Activated naive CD8-positive, alpha-beta T cell treated with anti-CD3 and anti-CD28 coated beads, Interleukin-2, amount 50 U/mL, for 24 hours (primary cell): ENCODE measurements at regions not wholly inside any gene's neighbourhood (a gene's known extent, or its start where the extent isn't known, plus 50 kb on each side); places are given as distances from the start of the nearest gene placed in this dataset.
"Not testable (repeated sequence)": the region's sequence is repeated elsewhere in the genome, so short reads cannot be mapped to it uniquely, and the experiment has no call there.

Experiments used
- ATAC-seq: fragments of 150-1000 bp; cut with Tn5 transposase; one replicate; pipeline ENCODE4 v1.10.0; 2021
- DNase-seq: peaks from one replicate; pipeline ENCODE4 v3.0.0; 2021
- H3K27ac Mint-ChIP-seq: one replicate; pipeline ENCODE4 v1.8.0; 2021; ENCODE audit warnings: mild to moderate bottlenecking, mixed read lengths
- H3K27me3 Mint-ChIP-seq: one replicate; pipeline ENCODE4 v1.8.0; 2021; ENCODE audit warnings: mixed read lengths
- H3K36me3 Mint-ChIP-seq: one replicate; pipeline ENCODE4 v1.8.0; 2021; ENCODE audit warnings: low read depth, mixed read lengths
- H3K4me1 Mint-ChIP-seq: one replicate; pipeline ENCODE4 v1.8.0; 2021; ENCODE audit warnings: mixed read lengths
- H3K4me3 Mint-ChIP-seq: one replicate; pipeline ENCODE4 v1.8.0; 2021; ENCODE audit warnings: mild to moderate bottlenecking, moderate library complexity, mixed read lengths
- H3K9me3 Mint-ChIP-seq: one replicate; pipeline ENCODE4 v1.8.0; 2021; ENCODE audit warnings: mixed read lengths

DNA sequence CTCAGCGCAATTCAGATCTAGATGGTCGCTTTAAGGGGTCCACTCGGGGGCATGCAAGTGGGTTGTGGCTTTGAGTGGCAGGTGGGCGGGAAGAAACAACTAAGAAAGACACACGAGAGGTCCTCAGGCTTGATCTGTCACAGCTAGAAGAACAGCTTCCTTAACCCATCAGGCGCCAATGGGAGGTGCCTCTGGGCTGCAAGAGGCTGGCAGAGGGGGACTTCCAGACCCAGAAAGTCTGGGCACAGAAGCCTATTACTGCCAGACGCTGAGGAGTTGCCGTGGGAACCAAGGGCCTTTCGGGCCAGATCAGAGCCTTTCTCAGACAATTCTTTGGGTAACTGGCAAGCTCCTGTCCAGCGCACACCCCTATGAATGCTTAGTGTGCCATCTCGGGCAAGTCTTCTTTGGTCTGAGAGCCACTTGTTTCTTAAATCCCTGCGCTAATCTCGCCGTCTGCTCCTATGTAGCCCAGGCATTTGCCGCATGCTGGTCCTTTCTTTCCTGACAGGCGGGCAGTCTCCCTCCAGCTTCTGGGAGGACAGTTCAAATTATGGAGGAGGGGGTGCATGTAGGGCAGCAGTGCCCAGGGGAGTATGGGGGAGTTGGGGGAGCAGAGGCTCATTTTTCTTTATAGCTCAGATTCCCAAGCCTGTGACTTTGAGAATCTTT is 300.9 kb upstream of the ZNF337 start:
- H3K9me3 Mint-ChIP-seq, H3K4me3 Mint-ChIP-seq, H3K27me3 Mint-ChIP-seq, H3K27ac Mint-ChIP-seq, H3K4me1 Mint-ChIP-seq, H3K36me3 Mint-ChIP-seq, DNase-seq, ATAC-seq: not testable (repeated sequence)

DNA sequence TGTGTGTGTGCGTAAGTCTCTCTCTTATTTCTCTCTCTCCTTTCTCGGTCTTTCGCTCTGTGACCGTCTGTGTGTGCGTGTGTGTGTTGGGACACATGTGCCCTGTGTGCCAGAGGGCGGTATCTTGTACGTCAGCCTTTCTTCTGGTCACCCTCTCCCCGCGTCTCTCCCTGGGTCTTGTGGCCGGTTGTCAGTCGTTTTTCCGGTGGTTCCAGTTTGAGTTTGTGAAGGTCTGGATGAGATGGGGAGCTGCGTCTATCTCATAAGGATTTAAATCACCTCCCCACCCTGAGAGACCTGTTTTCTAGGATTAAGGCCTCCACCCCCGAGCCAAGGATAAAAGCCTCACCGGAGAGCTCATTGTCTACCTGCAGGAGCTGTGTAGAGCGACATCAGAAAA is 295.5 kb upstream of the ZNF337 start:
- Mint-ChIP-seq H3K9me3 (no peaks in the 10 kb centered on the region), H3K4me3 (no peak overlapping the region), H3K27me3 (peaks cover 6% of the 10 kb centered on the region), H3K4me1 (peaks cover 6% of the 10 kb centered on the region), H3K27ac (no peak overlapping the region), H3K36me3 (no peaks in the 10 kb centered on the region)
- DNase-seq: no peak
- no peak for ATAC-seq

DNA sequence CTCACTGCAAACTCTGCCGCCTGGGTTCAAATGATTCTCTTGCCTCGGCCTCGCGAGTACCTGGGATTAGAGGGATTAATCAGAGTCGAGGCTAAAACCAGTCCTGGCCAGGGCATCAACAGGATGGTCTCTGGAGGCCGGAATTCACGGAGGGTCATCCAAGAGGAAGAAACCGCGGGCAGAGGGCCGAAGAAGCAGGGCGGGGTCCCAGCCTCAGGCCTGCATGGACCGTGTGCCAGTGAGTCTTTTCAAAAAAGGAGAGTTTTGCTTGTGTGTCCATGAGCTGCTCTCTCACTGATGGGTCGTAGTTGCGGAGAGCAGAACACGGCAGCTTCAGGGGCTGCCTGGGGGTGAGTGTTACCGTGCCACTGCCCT is 295.1 kb upstream of the ZNF337 start:
- Mint-ChIP-seq H3K27me3 (peaks cover 4% of the 10 kb centered on the region), H3K4me3 (no peak overlapping the region), H3K9me3 (no peaks in the 10 kb centered on the region), H3K27ac (no peak overlapping the region), H3K36me3 (no peaks in the 10 kb centered on the region), H3K4me1 (peaks cover 8% of the 10 kb centered on the region)
- no peak for DNase-seq
- no peak for ATAC-seq

DNA sequence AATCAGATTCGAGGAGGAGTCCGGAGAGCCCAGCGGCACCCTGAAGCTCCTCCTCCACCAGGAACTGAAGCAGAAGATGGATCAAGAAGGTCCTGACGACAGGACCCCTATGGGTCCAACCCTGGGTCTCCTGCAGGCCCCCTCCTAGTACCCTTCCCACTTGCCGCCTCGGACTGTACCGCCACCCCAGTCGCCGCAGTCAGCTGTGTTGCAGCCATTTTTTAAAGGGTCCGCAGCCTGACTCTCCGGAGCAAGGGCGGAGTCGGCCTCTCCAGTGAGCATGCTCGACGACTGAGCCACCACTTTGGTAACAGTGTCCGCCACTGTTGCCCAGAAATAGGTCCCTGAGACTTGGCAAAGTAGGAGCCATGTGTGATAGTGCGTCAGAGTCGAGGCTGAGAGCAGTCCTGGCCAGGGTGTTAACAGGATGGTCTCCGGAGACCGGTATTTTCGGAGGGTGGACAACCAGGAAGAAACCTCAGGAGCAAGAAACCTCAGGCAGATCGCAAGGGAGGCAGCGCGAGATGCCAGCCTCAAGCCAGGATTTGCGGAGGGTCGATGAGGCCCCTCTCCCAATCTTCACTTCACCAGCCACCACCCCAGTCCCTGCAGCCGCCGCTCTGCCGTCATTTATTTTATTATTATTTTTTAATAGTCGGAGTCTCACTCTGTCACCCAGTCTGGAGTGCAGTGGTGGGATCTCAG is 294.6 kb upstream of the ZNF337 start:
- no peak for ATAC-seq
- Mint-ChIP-seq H3K4me1 (peaks cover 8% of the 10 kb centered on the region), H3K4me3 (no peak overlapping the region), H3K27ac (no peak overlapping the region), H3K9me3 (no peaks in the 10 kb centered on the region), H3K27me3 (peaks cover 8% of the 10 kb centered on the region), H3K36me3 (no peaks in the 10 kb centered on the region)
- DNase-seq: no peak

DNA sequence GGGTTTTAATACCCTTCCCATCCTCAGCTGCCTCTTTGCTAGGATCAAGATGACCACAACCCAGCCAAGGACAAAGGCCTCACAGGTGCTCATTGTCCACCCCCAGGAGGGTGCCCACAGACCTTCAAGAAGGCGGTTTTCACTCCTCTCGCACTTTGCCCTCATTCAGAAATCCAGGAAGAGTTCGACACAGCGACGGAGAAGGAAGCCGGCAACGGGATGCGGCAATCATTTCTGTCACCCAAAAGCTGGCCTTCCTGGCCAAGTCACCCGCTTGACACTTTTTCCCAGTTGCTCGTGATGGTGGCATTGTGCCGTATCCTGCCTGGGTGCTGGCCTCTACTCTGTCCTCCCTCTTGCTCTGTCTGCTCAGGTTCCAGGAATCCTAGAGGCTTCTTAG is 293.0 kb upstream of the ZNF337 start:
- DNase-seq, ATAC-seq, H3K27ac Mint-ChIP-seq, H3K36me3 Mint-ChIP-seq, H3K4me3 Mint-ChIP-seq, H3K9me3 Mint-ChIP-seq: not testable (repeated sequence)
- H3K27me3 Mint-ChIP-seq: peaks cover 10% of the 10 kb centered on the region
- peaks cover 14% of the 10 kb centered on the region for H3K4me1 Mint-ChIP-seq

DNA sequence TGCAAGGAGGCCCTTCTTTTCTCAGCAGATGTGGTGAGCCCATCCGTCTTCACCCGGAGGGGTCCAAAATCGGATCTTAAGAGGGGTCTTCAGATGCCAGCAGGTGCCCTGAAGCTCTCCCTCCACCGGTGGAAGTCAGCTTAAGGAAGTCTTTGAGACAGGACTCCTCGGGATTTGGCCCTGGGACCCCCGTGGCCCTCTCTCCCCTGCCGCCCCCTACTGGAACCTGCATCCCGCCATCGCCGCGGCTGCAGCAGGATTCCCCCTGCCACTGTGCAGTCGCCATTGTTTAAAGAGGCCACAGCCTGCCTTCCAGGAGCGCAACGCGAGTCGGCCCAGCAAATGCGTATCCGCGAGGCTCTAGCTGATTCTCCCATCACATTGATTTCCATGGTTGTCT is 292.5 kb upstream of the ZNF337 start:
- Mint-ChIP-seq H3K4me3 (no peak overlapping the region), H3K9me3 (no peaks in the 10 kb centered on the region), H3K36me3 (no peaks in the 10 kb centered on the region), H3K27me3 (peaks cover 10% of the 10 kb centered on the region), H3K27ac (no peak overlapping the region), H3K4me1 (peaks cover 17% of the 10 kb centered on the region)
- DNase-seq (no peak), ATAC-seq (no peak)

DNA sequence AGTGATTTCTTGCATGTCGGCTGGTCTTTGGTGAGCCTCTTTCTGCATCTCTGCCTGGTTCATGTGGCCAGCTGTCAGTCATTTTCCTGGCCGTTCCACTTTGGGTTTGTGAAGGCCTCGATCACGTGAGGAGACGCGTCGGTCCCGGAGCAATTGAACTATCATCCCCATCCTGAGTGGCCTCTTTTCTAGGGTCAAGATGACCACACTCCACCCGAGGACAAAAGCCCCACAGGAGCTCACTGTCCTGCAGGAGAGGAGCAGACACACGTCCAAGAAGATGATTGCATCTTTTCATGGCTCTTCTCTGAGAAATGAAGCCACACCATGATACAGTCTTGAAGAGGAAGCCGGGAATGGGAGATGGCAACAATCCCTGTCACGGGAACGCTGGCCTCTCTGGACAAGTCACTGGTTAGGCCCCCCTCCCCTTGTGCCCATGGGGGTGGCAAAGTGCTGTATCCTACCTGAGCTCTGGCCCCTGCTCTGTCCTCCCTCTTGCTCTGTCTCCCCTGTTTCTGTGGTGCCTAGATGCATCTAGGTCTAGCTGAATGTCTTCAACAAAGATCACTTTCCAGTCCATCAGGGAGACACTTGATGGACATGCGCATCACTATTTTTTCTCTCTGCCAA is 291.4 kb upstream of the ZNF337 start:
- not testable (repeated sequence) for H3K9me3 Mint-ChIP-seq, DNase-seq, H3K27me3 Mint-ChIP-seq, ATAC-seq, H3K36me3 Mint-ChIP-seq, H3K27ac Mint-ChIP-seq
- H3K4me3 Mint-ChIP-seq: peak overlapping the region; percentile 65
- H3K4me1 Mint-ChIP-seq: peaks cover 29% of the 10 kb centered on the region

DNA sequence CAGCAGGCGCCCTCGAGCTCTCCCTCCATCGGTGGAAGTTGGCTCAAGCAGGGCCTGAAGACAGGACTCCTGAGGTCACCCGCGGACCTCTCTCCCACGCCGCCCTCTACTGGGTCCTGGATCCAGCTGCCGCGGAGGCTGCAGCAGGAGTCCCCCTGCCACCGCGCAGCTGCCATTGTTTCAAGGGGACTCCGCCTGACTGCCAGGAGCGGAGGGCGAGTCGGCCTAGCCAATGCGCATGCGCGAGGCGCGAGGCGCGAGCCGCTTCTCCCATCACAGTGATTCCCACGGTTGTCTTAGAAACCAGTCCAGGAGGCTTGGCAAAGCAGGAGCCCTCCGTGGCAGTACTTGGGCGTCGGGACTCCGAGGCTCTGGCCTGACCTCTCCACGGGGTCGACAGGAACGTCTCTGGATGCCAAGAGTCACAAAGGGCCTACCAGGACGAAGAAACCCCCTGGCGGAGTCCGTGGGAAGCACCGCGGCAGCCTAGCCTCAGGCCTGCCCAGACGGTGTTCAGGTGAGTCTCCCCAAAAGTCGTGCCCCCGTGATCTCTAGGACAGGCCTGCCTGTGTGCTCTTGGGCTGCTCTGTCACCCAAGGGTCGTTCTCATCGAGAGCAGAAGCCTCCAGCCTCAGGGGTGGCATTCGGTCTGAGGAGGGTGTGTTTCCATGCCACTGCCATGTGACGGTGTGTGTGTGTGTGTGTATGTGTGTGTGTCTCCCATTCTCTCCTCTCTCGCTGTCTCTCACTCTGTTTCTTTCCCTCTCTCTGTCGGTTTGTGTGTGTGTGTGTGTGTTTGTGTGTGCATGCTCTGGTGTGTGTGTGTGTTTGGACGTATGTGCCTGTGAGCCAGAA is 290.6 kb upstream of the ZNF337 start:
- DNase-seq: peak; percentile 60
- peaks cover 36% of the 10 kb centered on the region for H3K4me1 Mint-ChIP-seq

DNA sequence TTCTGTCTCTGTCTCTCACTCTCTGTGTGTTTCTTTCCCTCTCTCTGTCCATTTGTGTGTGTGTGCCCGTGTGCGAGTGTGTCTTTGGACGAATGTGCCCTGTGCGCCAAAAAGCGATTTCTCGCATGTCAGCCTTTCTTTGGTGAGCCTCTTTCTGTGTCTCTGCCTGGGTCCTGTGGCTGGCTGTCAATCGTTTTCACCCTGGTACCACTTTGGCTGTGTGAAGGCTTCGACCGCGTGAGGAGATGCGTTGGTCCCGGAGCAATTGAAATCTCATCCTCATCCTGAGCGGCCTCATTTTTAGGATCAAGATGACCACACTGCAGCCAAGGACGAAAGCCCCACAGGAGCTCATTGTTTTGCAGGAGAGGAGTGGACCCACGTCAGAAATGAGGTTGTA is 288.9 kb upstream of the ZNF337 start:
- H3K36me3 Mint-ChIP-seq: no peaks in the 10 kb centered on the region
- ATAC-seq (no peak), DNase-seq (no peak)
- peak overlapping the region; percentile 11 for H3K27ac Mint-ChIP-seq
- H3K9me3 Mint-ChIP-seq: no peaks in the 10 kb centered on the region
- peaks cover 53% of the 10 kb centered on the region for H3K4me1 Mint-ChIP-seq
- peaks cover 7% of the 10 kb centered on the region for H3K27me3 Mint-ChIP-seq
- H3K4me3 Mint-ChIP-seq: peak overlapping the region; percentile 37

More for the DNA sequence above, 290.6 kb upstream of the ZNF337 start:
- peak; percentile 71 for ATAC-seq
- no peaks in the 10 kb centered on the region for H3K36me3 Mint-ChIP-seq
- H3K4me3 Mint-ChIP-seq: peak overlapping the region; percentile 65
- H3K27me3 Mint-ChIP-seq: peaks cover 7% of the 10 kb centered on the region
- H3K27ac Mint-ChIP-seq: peak overlapping the region; percentile 42
- H3K9me3 Mint-ChIP-seq: no peaks in the 10 kb centered on the region

DNA sequence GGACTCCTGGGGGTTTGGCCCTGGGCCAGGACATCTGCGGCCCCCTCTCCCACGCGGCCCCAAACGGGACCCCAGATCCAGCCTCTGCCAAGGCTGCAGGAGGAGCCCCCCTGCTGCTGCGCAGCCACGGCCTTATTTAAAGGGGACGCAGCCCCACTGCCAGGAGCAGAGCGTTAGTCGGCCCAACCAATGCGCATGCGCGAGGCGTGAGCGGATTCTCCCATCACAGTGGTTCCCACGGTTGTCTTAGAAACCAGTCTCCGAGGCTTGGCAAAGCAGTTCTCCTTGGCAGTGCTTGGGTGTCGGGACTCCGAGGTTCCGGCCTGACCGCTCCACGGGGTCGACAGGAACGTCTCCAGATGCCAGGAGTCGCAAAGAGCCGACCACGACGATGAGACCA is 288.3 kb upstream of the ZNF337 start:
- Mint-ChIP-seq H3K4me1 (peaks cover 58% of the 10 kb centered on the region), H3K27ac (no peak overlapping the region), H3K36me3 (no peaks in the 10 kb centered on the region), H3K4me3 (no peak overlapping the region), H3K9me3 (no peaks in the 10 kb centered on the region), H3K27me3 (peaks cover 7% of the 10 kb centered on the region)
- ATAC-seq: peak; percentile 54
- peak; percentile 50 for DNase-seq

DNA sequence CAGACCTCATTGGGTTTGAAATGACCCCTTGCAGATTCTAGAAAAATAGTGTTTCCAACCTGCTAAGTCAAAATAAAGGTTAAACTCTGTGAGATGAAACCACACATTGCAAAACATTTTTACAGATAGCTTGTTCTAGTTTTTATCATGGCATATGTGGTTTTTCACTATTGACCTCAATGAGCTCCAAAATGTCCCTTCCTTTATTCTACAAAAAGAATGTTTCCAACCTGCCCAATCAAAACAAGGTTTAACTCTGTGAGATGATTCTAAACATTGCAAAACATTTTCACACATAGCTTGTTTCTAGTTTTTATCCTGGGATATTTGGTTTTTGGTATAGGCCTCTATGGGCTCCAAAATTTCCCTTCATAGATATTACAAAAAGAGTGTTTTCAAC is 286.0 kb upstream of the ZNF337 start:
- Mint-ChIP-seq H3K4me1 (peaks cover 58% of the 10 kb centered on the region), H3K27ac (peak overlapping the region; percentile 55)
- not testable (repeated sequence) for H3K4me3 Mint-ChIP-seq, DNase-seq, H3K27me3 Mint-ChIP-seq, H3K36me3 Mint-ChIP-seq, ATAC-seq, H3K9me3 Mint-ChIP-seq

DNA sequence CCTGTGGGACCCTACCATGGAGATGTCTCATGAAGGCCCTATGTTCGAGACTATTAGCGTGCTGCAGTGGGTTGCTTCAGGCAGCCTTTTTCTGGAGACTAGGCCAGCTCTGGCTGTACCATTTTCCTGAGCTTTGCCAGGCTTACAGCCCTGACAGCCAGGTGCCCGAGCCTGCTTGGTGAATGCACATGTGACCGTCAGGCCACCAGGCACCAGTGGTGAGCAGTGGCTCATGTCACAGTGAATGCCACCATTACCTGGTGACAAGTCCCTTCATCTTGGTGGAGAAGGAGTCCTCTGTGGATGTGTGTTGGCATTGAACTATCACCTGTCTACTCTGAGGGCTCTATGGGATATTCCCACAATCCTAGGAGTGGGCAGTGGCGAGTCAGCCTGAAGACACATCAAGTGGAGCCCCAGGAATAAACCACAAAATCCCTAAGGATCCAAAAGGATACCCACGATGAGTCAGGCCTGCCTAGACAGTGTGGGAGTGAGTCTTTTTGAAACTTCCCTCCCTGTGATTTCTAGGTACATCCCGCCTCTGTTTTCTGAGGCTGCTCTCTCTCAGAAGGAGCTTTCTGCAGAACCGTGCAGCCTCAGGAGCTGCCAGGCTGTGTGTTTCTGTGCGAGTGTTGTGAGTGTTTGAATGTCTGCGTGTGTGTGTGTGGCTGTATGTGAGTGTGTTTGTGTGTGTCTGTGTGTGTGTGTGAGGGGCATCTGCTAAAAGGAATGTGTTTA is 282.0 kb upstream of the ZNF337 start:
- H3K27ac Mint-ChIP-seq, DNase-seq, H3K36me3 Mint-ChIP-seq, H3K27me3 Mint-ChIP-seq, ATAC-seq, H3K9me3 Mint-ChIP-seq, H3K4me3 Mint-ChIP-seq: not testable (repeated sequence)
- peaks cover 37% of the 10 kb centered on the region for H3K4me1 Mint-ChIP-seq

DNA sequence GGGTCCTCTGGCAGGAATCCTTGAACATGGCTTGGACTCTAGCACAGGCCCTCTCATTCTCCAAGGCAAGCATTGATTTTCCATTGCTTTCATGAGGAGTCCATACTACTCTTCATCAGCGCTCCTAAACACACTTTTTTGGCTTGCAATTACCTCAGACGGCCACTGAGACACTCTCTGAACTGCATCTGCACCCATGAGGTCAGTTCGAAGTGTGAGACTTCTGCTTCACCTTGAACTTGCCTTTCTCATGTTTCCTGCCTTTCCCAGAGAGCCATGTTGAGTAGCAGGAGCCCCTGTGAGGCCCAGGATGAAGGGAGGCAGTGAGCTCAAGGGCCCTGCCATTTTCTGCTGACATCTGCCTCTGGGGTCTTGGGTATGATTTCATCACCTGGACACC is 279.2 kb upstream of the ZNF337 start:
- not testable (repeated sequence) for H3K27me3 Mint-ChIP-seq, H3K9me3 Mint-ChIP-seq, H3K27ac Mint-ChIP-seq, DNase-seq, H3K36me3 Mint-ChIP-seq, ATAC-seq, H3K4me3 Mint-ChIP-seq, H3K4me1 Mint-ChIP-seq

DNA sequence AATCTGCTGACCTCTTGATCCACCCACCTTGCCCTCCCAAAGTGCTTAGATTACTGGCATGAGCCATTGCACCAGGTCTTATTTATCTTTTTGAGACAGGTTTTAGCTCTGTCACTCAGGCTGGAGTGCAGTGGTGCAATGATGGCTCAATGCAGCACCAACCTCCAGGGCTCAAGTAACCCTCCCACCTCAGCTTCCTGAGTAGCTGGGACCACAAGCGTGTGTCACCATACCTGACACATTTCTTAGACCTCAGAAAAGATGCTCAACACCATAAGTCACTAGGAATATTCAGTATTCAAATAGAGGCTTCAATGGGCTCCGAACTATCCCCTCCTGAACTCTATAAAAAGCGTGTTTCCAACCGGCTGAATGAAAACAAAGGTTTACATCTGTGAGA is 268.6 kb upstream of the ZNF337 start:
- not testable (repeated sequence) for H3K4me3 Mint-ChIP-seq, H3K27me3 Mint-ChIP-seq, ATAC-seq, H3K27ac Mint-ChIP-seq, H3K9me3 Mint-ChIP-seq, H3K4me1 Mint-ChIP-seq, H3K36me3 Mint-ChIP-seq, DNase-seq
